ENCODE measurements at regions not wholly inside any gene's neighbourhood (a gene's known extent, or its start where the extent isn't known, plus 50 kb on each side); places are given as distances from the start of the nearest gene placed in this dataset.
"Not testable (repeated sequence)": the region's sequence is repeated elsewhere in the genome, so short reads cannot be mapped to it uniquely, and the experiment has no call there.

- H3K4me3 ChIP-seq (ENCODE audit: low read length) = no peak overlapping the region
- no peaks in the 10 kb centered on the region for H3K9me3 ChIP-seq (ENCODE audit: insufficient read depth, low read depth, low read length)
- no peak overlapping the region for H3K9ac ChIP-seq (ENCODE audit: low read depth, low read length)
- peaks cover 10% of the 10 kb centered on the region; the same call in 1 of the 2 replicates for H3K4me1 ChIP-seq (ENCODE audit: insufficient read depth, low read length)
- H3K27me3 ChIP-seq (ENCODE audit: insufficient read depth, low read length) = no peaks in the 10 kb centered on the region
- H3K27ac ChIP-seq (ENCODE audit: low read length) = no peak overlapping the region
- H3K36me3 ChIP-seq (ENCODE audit: insufficient read depth, low read depth, low read length) = no peaks in the 10 kb centered on the region
Measured at GRCh38 chr6:6870921-6871320, 236.8 kb upstream of the RREB1 start.

GRCh38 chr6:6872459-6873344 lies 235.1 kb upstream of the RREB1 start:
- H3K27me3 ChIP-seq (ENCODE audit: insufficient read depth, low read length) = no peaks in the 10 kb centered on the region
- H3K4me3 ChIP-seq (ENCODE audit: low read length) = no peak overlapping the region; the same call in 1 of the 2 replicates
- H3K27ac ChIP-seq (ENCODE audit: low read length) = no peak overlapping the region

GRCh38 chr6:6873778-6874177 lies 234.0 kb upstream of the RREB1 start:
- no peaks in the 10 kb centered on the region for H3K27me3 ChIP-seq (ENCODE audit: insufficient read depth, low read length)
- no peaks in the 10 kb centered on the region for H3K36me3 ChIP-seq (ENCODE audit: insufficient read depth, low read depth, low read length)
- no peak overlapping the region for H3K9ac ChIP-seq (ENCODE audit: low read depth, low read length)

More at GRCh38 chr6:6872459-6873344, 235.1 kb upstream of the RREB1 start:
- no peaks in the 10 kb centered on the region for H3K36me3 ChIP-seq (ENCODE audit: insufficient read depth, low read depth, low read length)
- H3K9ac ChIP-seq (ENCODE audit: low read depth, low read length) = no peak overlapping the region
- H3K4me1 ChIP-seq (ENCODE audit: insufficient read depth, low read length) = peaks cover 10% of the 10 kb centered on the region; the same call in 1 of the 2 replicates
- no peaks in the 10 kb centered on the region for H3K9me3 ChIP-seq (ENCODE audit: insufficient read depth, low read depth, low read length)

GRCh38 chr6:6875818-6876470 lies 231.8 kb upstream of the RREB1 start:
- Histone ChIP-seq H3K27ac (ENCODE audit: low read length) (no peak overlapping the region), H3K36me3 (ENCODE audit: insufficient read depth, low read depth, low read length) (no peaks in the 10 kb centered on the region), H3K4me1 (ENCODE audit: insufficient read depth, low read length) (peaks cover 10% of the 10 kb centered on the region; the same call in 1 of the 2 replicates), H3K9me3 (ENCODE audit: insufficient read depth, low read depth, low read length) (no peaks in the 10 kb centered on the region), H3K27me3 (ENCODE audit: insufficient read depth, low read length) (no peaks in the 10 kb centered on the region), H3K4me3 (ENCODE audit: low read length) (no peak overlapping the region), H3K9ac (ENCODE audit: low read depth, low read length) (no peak overlapping the region)

More at GRCh38 chr6:6873778-6874177, 234.0 kb upstream of the RREB1 start:
- H3K4me1 ChIP-seq (ENCODE audit: insufficient read depth, low read length) = peaks cover 10% of the 10 kb centered on the region; the same call in 1 of the 2 replicates
- no peak overlapping the region for H3K27ac ChIP-seq (ENCODE audit: low read length)
- H3K9me3 ChIP-seq (ENCODE audit: insufficient read depth, low read depth, low read length) = no peaks in the 10 kb centered on the region
- no peak overlapping the region for H3K4me3 ChIP-seq (ENCODE audit: low read length)

GRCh38 chr6:6877792-6878191 lies 230.0 kb upstream of the RREB1 start:
- H3K27ac ChIP-seq (ENCODE audit: low read length); H3K4me1 ChIP-seq (ENCODE audit: insufficient read depth, low read length); H3K9me3 ChIP-seq (ENCODE audit: insufficient read depth, low read depth, low read length); H3K9ac ChIP-seq (ENCODE audit: low read depth, low read length); H3K4me3 ChIP-seq (ENCODE audit: low read length); H3K27me3 ChIP-seq (ENCODE audit: insufficient read depth, low read length); H3K36me3 ChIP-seq (ENCODE audit: insufficient read depth, low read depth, low read length): not testable (repeated sequence)

- Histone ChIP-seq H3K9me3 (ENCODE audit: insufficient read depth, low read depth, low read length) (no peaks in the 10 kb centered on the region), H3K27me3 (ENCODE audit: insufficient read depth, low read length) (no peaks in the 10 kb centered on the region), H3K36me3 (ENCODE audit: insufficient read depth, low read depth, low read length) (no peaks in the 10 kb centered on the region), H3K4me3 (ENCODE audit: low read length) (no peak overlapping the region), H3K27ac (ENCODE audit: low read length) (no peak overlapping the region), H3K4me1 (ENCODE audit: insufficient read depth, low read length) (no peaks in the 10 kb centered on the region), H3K9ac (ENCODE audit: low read depth, low read length) (no peak overlapping the region)
Measured at GRCh38 chr6:6878887-6879585, 228.7 kb upstream of the RREB1 start.

- H3K4me3 ChIP-seq (ENCODE audit: low read length) = not testable (repeated sequence)
Measured at GRCh38 chr6:6879586-6879974, 228.2 kb upstream of the RREB1 start.

GRCh38 chr6:6880745-6881437 lies 226.9 kb upstream of the RREB1 start:
- H3K4me3 ChIP-seq (ENCODE audit: low read length) = no peak overlapping the region
- no peaks in the 10 kb centered on the region for H3K27me3 ChIP-seq (ENCODE audit: insufficient read depth, low read length)
- H3K9me3 ChIP-seq (ENCODE audit: insufficient read depth, low read depth, low read length) = no peaks in the 10 kb centered on the region
- no peak overlapping the region for H3K9ac ChIP-seq (ENCODE audit: low read depth, low read length)
- no peaks in the 10 kb centered on the region for H3K36me3 ChIP-seq (ENCODE audit: insufficient read depth, low read depth, low read length)
- no peaks in the 10 kb centered on the region for H3K4me1 ChIP-seq (ENCODE audit: insufficient read depth, low read length)
- H3K27ac ChIP-seq (ENCODE audit: low read length) = no peak overlapping the region

More at GRCh38 chr6:6879586-6879974, 228.2 kb upstream of the RREB1 start:
- not testable (repeated sequence) for H3K27me3 ChIP-seq (ENCODE audit: insufficient read depth, low read length); H3K9me3 ChIP-seq (ENCODE audit: insufficient read depth, low read depth, low read length); H3K36me3 ChIP-seq (ENCODE audit: insufficient read depth, low read depth, low read length); H3K9ac ChIP-seq (ENCODE audit: low read depth, low read length); H3K4me1 ChIP-seq (ENCODE audit: insufficient read depth, low read length); H3K27ac ChIP-seq (ENCODE audit: low read length)

- Histone ChIP-seq H3K27ac (ENCODE audit: low read length) (no peak overlapping the region), H3K36me3 (ENCODE audit: insufficient read depth, low read depth, low read length) (no peaks in the 10 kb centered on the region), H3K27me3 (ENCODE audit: insufficient read depth, low read length) (no peaks in the 10 kb centered on the region), H3K9ac (ENCODE audit: low read depth, low read length) (no peak overlapping the region), H3K9me3 (ENCODE audit: insufficient read depth, low read depth, low read length) (no peaks in the 10 kb centered on the region), H3K4me3 (ENCODE audit: low read length) (no peak overlapping the region), H3K4me1 (ENCODE audit: insufficient read depth, low read length) (no peaks in the 10 kb centered on the region)
Measured at GRCh38 chr6:6881438-6882225, 226.1 kb upstream of the RREB1 start.

- Histone ChIP-seq H3K27ac (ENCODE audit: low read length) (no peak overlapping the region), H3K4me1 (ENCODE audit: insufficient read depth, low read length) (peaks cover 3% of the 10 kb centered on the region; the same call in 1 of the 2 replicates), H3K36me3 (ENCODE audit: insufficient read depth, low read depth, low read length) (no peaks in the 10 kb centered on the region), H3K4me3 (ENCODE audit: low read length) (no peak overlapping the region), H3K9ac (ENCODE audit: low read depth, low read length) (no peak overlapping the region), H3K9me3 (ENCODE audit: insufficient read depth, low read depth, low read length) (no peaks in the 10 kb centered on the region), H3K27me3 (ENCODE audit: insufficient read depth, low read length) (no peaks in the 10 kb centered on the region)
Measured at GRCh38 chr6:6882592-6882991, 225.2 kb upstream of the RREB1 start.
